HG02870 (cell line): ENCODE measurements at regions not wholly inside any gene's neighbourhood (a gene's known extent, or its start where the extent isn't known, plus 50 kb on each side); places are given as distances from the start of the nearest gene placed in this dataset.
A peak's percentile ranks its signal among the peaks of the same experiment; 100 is the strongest.

Source experiments
- ATAC-seq: cut with Tn5 transposase; IDR thresholded peaks from one replicate; pipeline ENCODE4 v1.9.1; 2021; ENCODE audit warnings: mild to moderate bottlenecking, moderate library complexity; ENCODE audit not compliant: unreplicated experiment

DNA sequence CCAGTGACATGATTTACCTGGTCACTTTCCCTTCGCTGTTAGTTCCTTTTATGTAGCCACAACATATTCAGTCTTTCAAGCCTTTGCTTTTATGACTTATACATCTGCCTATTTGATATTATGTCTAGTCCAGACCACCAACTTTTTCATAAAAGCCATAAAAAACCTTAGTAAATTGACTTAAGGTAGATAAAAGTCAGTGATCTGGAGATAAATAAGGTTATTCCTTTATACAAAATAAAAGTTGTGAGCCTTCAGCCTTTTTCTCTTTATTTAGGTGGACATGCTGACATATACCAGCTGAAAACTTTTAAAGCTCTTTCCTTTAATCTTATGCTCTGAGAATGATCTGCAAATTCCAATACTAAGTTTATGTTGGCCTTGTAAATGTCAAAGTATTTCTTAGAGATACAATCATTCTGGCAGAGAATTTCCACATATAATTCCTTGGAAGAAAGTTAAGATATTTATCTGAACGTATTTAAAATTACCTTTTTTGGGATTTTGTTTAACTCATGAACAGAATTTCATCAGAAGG lies 690.4 kb upstream of the CHORDC1 start:
- no peak for ATAC-seq

DNA sequence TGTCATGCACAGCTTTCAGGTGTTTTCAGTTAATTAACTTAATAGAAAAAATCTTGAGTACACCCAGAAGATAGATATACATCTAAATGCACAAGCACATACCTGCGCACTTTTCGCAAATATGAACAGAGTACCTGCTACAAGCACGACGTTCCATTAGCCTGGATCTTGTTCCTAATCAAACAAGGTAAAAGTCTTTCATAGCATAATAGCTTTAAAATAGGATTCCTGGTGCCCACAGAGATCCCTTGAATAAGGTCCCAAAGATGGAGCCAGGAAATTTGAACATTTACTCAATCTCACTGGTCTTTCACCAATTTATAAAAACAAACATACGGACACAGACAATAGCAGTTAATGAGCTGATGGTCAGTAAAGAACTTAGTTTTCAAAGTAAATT lies 689.8 kb upstream of the CHORDC1 start:
- ATAC-seq = no peak

DNA sequence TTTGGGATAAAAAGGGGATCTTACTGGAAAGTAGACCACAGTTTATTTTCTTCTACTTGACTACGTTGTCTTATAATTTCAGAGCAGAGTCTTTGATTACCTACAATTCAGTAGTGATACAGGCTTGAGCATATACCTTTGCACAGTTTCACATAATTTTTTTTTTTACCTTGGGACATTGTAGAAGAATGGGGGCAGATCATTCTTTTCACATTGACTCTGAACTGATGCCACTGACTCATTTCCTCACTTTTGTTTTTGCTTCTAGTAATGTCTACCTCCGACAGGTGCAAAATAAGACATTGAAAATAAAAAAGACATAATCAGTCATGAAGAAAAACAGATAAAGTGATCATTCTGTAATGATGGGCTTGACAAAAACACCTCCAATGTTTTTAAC lies 688.3 kb upstream of the CHORDC1 start:
- peak; percentile 53 for ATAC-seq

DNA sequence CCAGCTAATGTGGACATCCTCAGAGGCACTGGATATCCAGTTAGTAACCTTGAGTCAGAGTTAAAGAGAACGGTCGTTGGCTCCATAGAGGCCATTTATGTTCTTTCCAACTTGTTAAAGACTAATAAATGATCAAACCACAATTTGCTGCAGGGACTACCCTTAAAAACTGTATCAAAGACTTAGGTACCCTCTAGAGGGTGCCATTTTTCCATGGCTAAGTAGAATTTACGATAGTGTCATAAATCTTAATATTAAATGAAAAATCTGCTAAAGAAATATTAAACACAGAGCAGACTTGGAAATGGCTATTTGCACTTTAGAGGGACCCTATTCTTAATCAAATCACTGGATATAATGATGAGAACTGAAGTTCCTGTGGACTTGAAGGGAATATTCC lies 685.2 kb upstream of the CHORDC1 start:
- ATAC-seq = no peak

DNA sequence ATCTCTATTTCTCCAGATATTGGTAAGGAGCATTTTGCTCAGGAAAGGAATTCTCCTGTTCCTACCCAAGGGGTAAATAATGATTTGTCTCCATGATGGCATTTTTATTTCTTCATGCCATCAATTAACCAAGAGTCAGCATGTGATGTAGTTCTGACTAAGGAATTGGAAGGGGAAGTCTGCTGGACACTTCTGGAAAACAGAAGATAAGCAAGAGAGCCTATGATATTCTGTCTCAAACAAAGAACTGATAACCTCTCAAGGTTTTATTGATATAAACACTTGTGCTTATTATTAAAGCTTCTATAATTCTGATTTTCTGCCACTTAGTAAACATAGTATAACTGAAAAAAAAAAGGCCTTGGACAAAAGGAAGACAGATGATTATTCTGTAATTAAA lies 673.0 kb upstream of the CHORDC1 start:
- ATAC-seq = no peak

DNA sequence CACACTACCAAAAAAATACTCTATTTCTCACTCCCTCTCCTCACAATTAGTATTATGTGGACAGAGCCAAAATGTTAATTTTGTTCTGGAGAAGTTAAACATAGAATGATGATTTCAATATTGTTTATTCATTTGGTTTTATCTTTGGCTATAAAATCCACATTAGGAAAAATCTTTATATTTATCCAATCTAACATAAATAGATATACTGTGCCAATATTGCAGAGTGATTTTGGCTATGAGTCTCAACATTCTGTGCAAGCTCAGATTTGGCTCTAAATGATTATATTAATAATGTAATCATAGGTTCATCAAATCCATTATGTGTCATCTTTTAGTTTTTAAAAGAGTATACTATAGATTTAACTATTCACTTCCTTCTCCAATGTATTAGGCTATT lies 667.5 kb upstream of the CHORDC1 start:
- ATAC-seq = no peak

DNA sequence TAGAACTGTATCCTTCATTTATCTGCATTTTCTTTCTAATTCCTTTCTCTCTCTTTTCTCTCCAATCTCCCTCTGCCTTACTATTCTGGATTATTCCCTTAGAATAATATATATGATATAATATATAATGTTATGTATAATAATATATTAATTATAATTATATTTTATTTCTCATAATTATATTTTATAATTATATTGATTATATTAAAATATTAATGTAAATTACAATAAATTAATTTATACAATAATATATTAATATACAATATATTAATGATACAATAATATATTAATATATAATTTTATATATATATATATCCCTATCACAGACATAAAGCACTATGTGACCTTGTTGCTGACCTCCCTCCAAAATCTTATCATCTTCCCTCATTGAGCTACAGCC lies 661.3 kb upstream of the CHORDC1 start:
- no peak for ATAC-seq

DNA sequence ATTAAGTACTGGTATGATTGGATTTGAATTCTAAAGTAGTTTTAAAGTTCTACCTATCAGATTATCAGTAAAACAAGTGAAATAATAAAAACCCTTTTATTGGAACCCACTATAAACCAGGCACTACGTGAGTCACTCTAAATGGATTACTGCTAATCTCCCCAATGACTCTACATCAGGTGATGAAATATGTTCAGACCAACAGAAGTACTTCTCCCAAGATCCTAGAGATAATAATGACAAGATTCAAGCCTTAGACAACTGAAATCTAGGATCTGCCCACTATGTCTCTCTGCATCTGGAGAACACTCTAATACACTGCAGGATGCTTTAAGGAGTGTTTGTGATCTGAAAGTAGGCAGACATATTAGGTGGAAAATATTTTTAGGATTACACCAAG lies 652.1 kb upstream of the CHORDC1 start:
- no peak for ATAC-seq

DNA sequence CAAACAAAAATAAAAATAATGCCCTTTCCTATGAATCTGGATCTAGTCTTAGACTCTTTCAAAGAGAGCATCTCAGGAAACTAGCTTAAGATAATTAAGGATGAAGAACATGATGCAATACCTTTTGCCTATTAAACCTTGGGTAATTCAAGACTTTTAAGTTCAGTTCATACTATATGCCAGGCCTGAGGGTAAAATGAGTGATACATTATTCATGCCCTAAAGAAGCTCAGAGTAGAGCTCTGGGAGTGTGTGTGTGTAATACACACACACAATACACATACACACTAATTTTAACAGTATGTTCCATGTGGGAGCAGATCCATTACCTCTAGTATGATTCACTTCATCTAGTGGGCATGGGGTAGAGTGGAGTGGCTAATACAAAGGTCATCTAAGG lies 651.4 kb upstream of the CHORDC1 start:
- no peak for ATAC-seq

DNA sequence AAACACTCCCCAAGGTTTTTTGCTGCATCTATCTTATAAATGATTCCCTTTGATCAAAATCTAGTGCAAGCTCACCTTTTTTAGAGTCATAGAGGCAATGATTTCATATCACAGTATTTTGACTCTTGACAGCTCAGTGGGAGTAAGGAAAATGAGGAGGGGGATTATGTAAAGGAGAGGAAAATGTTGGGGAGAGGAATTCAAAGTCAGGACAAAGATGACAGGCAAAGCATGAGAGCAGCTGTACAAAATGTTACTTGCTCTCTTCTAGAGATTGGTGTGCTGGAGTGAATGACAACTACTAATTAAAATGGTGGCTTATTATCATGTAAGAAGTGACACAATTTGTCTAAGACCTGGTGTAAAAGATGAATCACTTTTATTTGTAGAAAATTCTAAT lies 644.6 kb upstream of the CHORDC1 start:
- no peak for ATAC-seq

DNA sequence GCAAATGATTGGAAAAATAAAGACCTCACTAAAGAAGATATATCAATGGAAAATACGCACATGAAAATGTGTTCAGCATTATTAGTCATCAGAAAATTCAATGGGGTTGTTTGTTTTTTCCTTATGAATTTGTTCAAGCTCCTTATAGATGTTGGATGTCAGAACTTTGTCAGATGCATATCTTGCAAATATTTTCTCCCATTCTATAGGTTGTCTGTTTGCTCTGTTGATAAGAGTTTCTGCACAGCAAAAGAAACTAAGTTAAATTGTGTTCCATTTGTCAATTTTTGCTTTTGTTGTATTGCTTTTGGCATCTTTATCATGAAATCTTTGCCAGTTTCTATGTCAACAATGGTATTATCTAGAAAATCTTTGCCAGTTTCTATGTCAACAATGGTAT lies 633.9 kb upstream of the CHORDC1 start:
- ATAC-seq = no peak

DNA sequence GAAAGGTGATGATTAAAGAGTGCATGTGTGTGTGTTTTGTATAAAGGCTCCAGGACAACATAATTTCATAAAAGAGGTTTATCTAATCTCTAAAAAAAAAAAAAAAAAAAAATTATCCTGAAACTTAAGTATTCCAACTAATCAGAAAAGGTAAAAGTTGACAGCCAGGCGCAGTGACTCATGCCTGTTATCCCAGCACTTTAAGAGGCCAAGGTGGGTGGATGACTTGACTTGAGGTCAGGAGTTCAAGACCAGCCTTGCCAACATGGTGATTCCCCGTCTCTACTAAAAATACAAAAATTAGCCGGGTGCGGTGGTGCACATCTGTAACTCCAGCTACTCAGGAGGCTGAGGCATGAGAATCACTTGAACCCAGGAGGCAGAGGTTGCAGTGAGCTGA lies 632.7 kb upstream of the CHORDC1 start:
- no peak for ATAC-seq

DNA sequence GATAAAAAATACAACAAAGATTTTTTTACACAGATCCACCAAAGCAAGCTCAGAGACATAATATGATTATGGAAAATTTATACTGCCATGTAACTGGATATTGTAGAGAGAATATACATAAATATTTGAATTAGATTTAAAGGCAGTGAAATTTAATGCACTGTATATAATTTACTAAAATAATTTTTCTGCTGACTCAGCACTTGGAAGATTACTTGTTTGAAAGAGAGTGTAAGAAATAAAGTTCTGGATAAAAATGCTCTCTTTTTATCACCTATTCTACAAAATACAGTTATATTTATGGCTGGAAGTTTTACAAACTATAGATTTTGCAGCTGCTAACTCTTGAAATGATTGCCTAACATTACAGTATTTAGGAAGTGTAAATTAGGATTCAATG lies 628.3 kb upstream of the CHORDC1 start:
- no peak for ATAC-seq

DNA sequence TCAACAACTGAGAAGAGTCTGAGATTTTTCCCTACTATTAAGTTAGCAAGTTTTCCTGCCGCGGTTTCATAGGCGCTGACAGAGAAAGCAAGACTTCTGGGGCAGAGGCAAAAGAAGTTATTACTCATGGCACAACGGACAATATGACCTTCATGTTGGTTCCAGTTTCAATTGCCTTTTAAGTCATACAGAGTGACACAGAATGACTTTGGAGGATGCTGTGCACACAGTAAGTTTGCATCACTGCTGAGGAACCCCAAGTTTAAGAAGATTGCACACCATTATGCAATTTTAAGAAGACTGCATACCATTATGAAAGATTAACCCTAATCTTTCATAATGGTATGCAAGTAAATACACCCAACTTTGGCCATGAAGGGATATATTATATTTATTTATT lies 626.5 kb upstream of the CHORDC1 start:
- ATAC-seq = no peak

DNA sequence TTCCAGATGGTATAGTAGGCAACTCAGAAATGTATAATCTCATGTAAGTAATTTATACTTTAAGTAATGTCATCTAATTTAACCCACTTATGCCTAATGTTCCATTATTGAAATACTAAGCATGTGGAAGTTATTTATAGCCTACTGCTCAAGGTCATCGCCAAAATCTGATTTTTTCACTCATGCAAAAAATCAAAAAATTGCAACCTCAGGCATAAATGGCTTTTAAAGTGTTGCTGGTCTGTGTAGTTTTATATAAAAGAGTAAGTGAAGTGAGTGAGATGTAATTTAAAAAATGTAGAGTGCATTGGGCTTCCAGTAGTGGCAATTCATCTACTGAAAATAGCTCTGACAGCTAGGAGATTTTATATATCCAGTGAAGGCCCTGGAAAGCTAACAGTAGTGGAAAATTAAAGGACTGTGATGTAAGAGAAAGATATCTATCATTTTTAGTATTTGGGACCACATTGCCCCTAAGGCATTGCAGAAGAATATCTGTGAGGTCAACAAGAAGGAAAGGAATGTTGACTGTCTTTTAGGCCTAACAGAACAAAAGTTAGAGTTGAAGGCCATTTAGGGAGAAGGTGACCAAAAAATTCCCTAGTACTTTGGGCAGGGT lies 624.5 kb upstream of the CHORDC1 start:
- ATAC-seq = no peak

DNA sequence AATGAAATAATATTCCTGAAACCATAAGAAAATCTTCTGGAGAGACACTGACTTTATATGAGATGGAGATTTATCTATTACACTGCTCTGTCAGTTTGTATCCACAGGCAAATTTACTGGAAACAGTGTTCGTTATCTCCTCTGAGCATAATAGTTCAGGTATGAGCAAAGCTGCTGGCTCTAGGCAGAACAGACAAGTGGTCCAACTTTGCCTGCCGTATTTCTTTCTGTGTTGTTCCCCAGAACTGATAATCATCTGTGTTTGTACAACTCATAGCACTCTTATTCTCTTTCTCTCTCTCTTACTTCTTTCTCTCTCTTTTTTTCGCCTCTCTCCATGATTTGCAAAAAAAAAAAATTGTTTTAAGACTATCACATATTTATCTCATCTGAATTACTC lies 623.8 kb upstream of the CHORDC1 start:
- no peak for ATAC-seq

DNA sequence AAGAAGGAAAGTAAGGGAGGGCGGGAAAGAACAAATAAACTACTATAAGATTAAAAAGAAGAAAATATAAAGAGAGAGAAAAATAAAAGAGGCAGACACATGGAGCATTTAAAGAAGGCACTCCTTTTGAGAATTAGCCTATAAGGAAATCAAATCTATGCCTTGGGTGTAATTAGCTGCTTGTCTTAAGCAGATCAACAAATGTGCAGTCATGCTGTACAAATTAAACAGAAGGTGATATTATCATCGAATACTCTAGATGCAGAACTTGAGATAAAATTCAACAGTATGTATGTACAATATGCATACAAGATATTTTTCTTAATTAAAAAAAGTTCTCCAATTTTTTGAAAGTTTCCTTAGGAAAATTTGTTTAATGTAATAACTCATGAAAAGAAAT lies 623.0 kb upstream of the CHORDC1 start:
- ATAC-seq = no peak

DNA sequence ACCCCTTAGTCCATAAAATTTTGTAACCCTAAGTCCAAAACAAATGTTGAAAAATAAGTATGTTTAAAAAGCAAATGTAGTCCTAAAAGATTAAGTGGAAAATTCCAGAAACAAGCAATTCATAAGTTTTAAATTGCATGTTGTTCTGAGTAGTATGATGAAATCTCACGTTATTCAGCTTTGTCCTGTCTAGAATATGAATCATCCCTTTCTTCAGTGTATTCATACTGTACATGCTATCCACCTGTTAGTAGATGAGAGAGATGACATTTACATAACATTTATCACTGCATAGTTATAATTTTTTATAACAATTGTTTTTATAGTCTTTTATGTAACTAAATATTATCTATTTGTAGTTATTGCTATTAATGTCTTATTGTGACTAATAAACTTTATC lies 622.3 kb upstream of the CHORDC1 start:
- no peak for ATAC-seq

DNA sequence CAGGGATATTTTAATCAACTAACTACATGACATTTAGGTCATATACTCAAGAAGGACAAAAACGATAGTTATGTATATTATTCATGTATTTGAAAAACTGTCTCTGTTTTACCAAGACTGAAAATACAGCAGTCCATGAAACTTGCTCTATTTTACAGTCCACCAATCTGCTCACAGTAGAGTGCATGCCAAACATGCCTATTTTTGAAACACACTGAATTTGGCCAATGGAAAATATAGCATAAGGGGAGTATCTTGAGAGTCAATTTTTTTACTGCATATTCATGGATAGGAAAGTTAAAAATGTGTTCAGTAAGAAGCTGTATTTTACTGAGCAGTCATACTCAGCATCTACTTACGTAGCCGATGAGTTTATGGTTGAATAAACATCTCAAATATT lies 621.2 kb upstream of the CHORDC1 start:
- ATAC-seq = no peak

DNA sequence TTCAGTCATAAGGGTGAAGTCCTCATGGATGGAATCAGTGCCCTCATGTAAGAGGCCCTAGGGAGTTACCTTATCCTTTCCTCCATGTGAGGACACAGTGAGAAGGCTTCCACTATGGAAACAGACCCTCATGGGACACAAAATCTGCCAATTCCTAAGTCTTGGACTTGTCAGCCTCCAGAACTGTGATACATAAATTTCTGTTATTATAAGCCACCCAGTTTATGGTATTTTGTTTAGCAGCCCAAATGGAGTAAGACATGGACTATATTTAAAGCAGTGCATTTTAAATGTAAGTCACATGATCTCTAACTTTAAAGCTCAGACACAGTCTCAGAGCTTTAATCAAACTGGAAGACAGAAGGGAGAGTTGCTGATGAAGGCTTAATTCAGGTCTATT lies 619.8 kb upstream of the CHORDC1 start:
- ATAC-seq = no peak

DNA sequence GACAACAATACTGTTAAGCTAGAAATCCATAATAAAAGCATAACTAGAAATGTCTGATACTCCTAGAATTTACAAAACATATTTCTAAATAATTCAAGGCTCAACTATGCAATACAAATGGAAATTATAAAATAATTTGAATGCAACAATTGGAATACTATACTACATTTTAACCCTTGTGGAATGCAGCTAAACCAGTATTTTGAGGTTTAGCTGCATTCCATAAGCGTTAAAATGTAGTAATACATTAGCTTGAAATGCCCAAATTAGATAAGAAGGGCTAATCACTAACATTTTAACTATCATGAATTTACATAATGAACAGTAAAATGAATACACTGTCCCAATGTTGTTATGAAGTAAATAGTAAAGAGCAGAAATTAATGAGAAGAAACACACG lies 617.2 kb upstream of the CHORDC1 start:
- no peak for ATAC-seq

DNA sequence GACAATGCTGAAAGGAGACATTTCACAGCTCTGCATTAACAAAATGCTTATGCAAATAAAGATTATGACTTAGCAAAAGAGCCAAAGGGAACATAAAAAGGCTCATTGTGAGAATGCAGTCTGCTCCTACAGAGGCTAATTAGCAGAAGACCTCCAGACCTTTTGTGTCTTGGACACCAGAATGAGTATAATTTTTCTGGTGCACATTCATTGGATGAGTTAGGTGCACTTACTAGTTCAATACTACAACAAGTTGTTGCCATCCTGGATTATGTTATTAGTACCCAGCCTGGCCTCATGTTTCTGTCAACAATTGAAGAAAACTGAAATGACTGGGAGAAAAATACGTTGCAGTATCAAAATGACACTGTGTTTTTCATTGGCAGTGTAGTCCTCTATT lies 613.2 kb upstream of the CHORDC1 start:
- ATAC-seq = no peak

DNA sequence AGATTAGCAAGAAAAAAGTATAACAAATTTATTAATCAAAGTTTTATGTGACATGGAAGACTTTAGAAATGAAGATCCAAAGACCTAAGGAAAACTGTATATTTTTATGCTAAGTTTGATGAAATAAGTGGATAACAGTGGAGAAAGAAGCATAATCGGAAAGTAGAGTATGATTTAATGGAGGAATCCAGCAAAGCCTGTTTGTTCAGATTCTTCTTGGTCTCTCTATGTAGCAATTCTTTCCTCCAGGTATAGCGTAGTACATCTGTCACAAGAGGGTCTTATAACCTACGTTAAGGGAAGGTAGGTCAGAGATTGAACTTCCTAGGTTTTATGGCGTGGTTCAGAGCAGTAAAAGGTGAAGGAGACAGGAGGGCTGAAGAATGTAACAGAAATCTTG lies 600.6 kb upstream of the CHORDC1 start:
- no peak for ATAC-seq
